ENCODE measurements at regions not wholly inside any gene's neighbourhood (a gene's known extent, or its start where the extent isn't known, plus 50 kb on each side); places are given as distances from the start of the nearest gene placed in this dataset.
"Not testable (repeated sequence)": the region's sequence is repeated elsewhere in the genome, so short reads cannot be mapped to it uniquely, and the experiment has no call there.

GRCh38 chr16:88171126-88171525 is 211.6 kb upstream of the ZNF469 start:
- TF ChIP-seq CTCF (IDR thresholded peaks at IDR 0.05; ENCODE audit: insufficient read depth, low read length); REST (IDR thresholded peaks at IDR 0.05; ENCODE audit: insufficient replicate concordance, low read depth): not testable (repeated sequence)
